ENCODE measurements at regions not wholly inside any gene's neighbourhood (a gene's known extent, or its start where the extent isn't known, plus 50 kb on each side); places are given as distances from the start of the nearest gene placed in this dataset.

- TF ChIP-seq CTCF (IDR thresholded peaks at IDR 0.05) (no peak), ZFX (IDR thresholded peaks at IDR 0.05; ENCODE audit: borderline replicate concordance) (no peak)
Measured at GRCh38 chr2:4152051-4152450, 448.7 kb downstream of the DCDC2C start.
